ENCODE measurements at regions not wholly inside any gene's neighbourhood (a gene's known extent, or its start where the extent isn't known, plus 50 kb on each side); places are given as distances from the start of the nearest gene placed in this dataset.

GRCh38 chr2:175631245-175631623 is 370.8 kb downstream of the LNPK start:
- DNase-seq = no peak

GRCh38 chr2:175630280-175631244 is 371.5 kb downstream of the LNPK start:
- Histone ChIP-seq H3K36me3 (ENCODE audit: low read depth, missing control alignments) (no peaks in the 10 kb centered on the region), H3K4me1 (no peaks in the 10 kb centered on the region), H3K4me3 (no peak overlapping the region), H3K27ac (no peak overlapping the region), H3K9me3 (no peaks in the 10 kb centered on the region), H3K27me3 (no peaks in the 10 kb centered on the region)
- no peak for DNase-seq
- WGBS, 2 donors = 72 to 74% methylated on average over 15 of the region's 15 CpGs
- no peak for TF ChIP-seq POLR2A (IDR thresholded peaks at IDR 0.05)
- no peak for TF ChIP-seq CTCF (IDR thresholded peaks at IDR 0.05)
- intact Hi-C loops (cut with DNase I; ENCODE audit: low total_unique reads) = no loop called here

More at GRCh38 chr2:175631245-175631623, 370.8 kb downstream of the LNPK start:
- H3K36me3 ChIP-seq (ENCODE audit: low read depth, missing control alignments) = no peaks in the 10 kb centered on the region
- no peaks in the 10 kb centered on the region for H3K27me3 ChIP-seq
- intact Hi-C loops (cut with DNase I; ENCODE audit: low total_unique reads) = no loop called here
- no peak overlapping the region for H3K4me3 ChIP-seq
- TF ChIP-seq CTCF (IDR thresholded peaks at IDR 0.05) = no peak
- no peak for TF ChIP-seq POLR2A (IDR thresholded peaks at IDR 0.05)
- H3K9me3 ChIP-seq = no peaks in the 10 kb centered on the region
- H3K4me1 ChIP-seq = no peaks in the 10 kb centered on the region
- no peak overlapping the region for H3K27ac ChIP-seq

GRCh38 chr2:175628243-175628642 is 373.8 kb downstream of the LNPK start:
- TF ChIP-seq POLR2A (IDR thresholded peaks at IDR 0.05) (no peak), CTCF (IDR thresholded peaks at IDR 0.05) (no peak)
- Histone ChIP-seq H3K4me1 (no peaks in the 10 kb centered on the region), H3K27me3 (no peaks in the 10 kb centered on the region), H3K9me3 (no peaks in the 10 kb centered on the region), H3K27ac (no peak overlapping the region), H3K36me3 (ENCODE audit: low read depth, missing control alignments) (no peaks in the 10 kb centered on the region), H3K4me3 (no peak overlapping the region)
- intact Hi-C loops (cut with DNase I; ENCODE audit: low total_unique reads) = no loop called here
- no peak for DNase-seq

- TF ChIP-seq CTCF (IDR thresholded peaks at IDR 0.05) (no peak), POLR2A (IDR thresholded peaks at IDR 0.05) (no peak)
- H3K27me3 ChIP-seq = no peaks in the 10 kb centered on the region
- no peak overlapping the region for H3K27ac ChIP-seq
- H3K9me3 ChIP-seq = no peaks in the 10 kb centered on the region
- no peak for DNase-seq
- no peaks in the 10 kb centered on the region for H3K36me3 ChIP-seq (ENCODE audit: low read depth, missing control alignments)
- no peak overlapping the region for H3K4me3 ChIP-seq
- intact Hi-C loops (cut with DNase I; ENCODE audit: low total_unique reads) = no loop called here
- no peaks in the 10 kb centered on the region for H3K4me1 ChIP-seq
Measured at GRCh38 chr2:175627405-175627804, 374.7 kb downstream of the LNPK start.

- H3K4me3 ChIP-seq = no peak overlapping the region
- intact Hi-C loops (cut with DNase I; ENCODE audit: low total_unique reads) = no loop called here
- no peaks in the 10 kb centered on the region for H3K27me3 ChIP-seq
- no peaks in the 10 kb centered on the region for H3K4me1 ChIP-seq
- WGBS, 2 donors = 69 to 70% methylated on average over 4 of the region's 4 CpGs
- H3K27ac ChIP-seq = no peak overlapping the region
- H3K9me3 ChIP-seq = no peaks in the 10 kb centered on the region
- no peaks in the 10 kb centered on the region for H3K36me3 ChIP-seq (ENCODE audit: low read depth, missing control alignments)
- DNase-seq = no peak
- TF ChIP-seq CTCF (IDR thresholded peaks at IDR 0.05) (no peak), POLR2A (IDR thresholded peaks at IDR 0.05) (no peak)
Measured at GRCh38 chr2:175626796-175627195, 375.3 kb downstream of the LNPK start.

Measured in testis (tissue), 2 donors.